ENCODE measurements at regions not wholly inside any gene's neighbourhood (a gene's known extent, or its start where the extent isn't known, plus 50 kb on each side); places are given as distances from the start of the nearest gene placed in this dataset.

DNA sequence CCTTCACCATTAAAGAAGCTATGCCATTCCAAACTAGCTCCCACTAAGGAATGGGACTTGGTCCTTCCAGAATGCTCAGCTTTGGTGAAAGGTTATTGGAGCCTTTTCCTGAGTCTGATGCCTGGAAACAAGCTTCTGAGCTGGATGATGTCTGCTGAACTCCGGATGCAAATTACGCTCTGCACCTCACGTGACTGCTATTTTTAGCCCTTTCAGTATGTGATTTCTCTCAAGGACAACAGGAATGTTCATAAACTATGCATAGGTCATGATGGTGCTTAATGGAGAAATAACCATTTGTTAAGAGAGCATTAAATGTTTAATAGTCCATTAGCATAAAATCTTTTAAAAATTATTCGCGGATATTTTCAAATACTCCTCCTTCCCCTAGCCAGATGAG, 631.4 kb upstream of the KIRREL3 start:
- Histone ChIP-seq H3K4me3 (no peak overlapping the region), H3K9me3 (no peaks in the 10 kb centered on the region), H3K27me3 (replicated peaks; ENCODE audit: insufficient read depth) (no peaks in the 10 kb centered on the region), H3K36me3 (no peaks in the 10 kb centered on the region), H3K4me1 (replicated peaks) (no peaks in the 10 kb centered on the region), H3K27ac (no peak overlapping the region)
- intact Hi-C loops (cut with DNase I): no loop called here
- TF ChIP-seq POLR2A (IDR thresholded peaks at IDR 0.05) (no peak), POLR2AphosphoS5 (IDR thresholded peaks at IDR 0.05) (no peak)
- TF ChIP-seq, protein P1, sequence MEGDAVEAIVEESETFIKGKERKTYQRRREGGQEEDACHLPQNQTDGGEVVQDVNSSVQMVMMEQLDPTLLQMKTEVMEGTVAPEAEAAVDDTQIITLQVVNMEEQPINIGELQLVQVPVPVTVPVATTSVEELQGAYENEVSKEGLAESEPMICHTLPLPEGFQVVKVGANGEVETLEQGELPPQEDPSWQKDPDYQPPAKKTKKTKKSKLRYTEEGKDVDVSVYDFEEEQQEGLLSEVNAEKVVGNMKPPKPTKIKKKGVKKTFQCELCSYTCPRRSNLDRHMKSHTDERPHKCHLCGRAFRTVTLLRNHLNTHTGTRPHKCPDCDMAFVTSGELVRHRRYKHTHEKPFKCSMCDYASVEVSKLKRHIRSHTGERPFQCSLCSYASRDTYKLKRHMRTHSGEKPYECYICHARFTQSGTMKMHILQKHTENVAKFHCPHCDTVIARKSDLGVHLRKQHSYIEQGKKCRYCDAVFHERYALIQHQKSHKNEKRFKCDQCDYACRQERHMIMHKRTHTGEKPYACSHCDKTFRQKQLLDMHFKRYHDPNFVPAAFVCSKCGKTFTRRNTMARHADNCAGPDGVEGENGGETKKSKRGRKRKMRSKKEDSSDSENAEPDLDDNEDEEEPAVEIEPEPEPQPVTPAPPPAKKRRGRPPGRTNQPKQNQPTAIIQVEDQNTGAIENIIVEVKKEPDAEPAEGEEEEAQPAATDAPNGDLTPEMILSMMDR (IDR thresholded peaks at IDR 0.05): no peak
- 89% methylated on average over 5 of the region's 5 CpGs for WGBS
- DNase-seq (ENCODE audit: low spot score): no peak

DNA sequence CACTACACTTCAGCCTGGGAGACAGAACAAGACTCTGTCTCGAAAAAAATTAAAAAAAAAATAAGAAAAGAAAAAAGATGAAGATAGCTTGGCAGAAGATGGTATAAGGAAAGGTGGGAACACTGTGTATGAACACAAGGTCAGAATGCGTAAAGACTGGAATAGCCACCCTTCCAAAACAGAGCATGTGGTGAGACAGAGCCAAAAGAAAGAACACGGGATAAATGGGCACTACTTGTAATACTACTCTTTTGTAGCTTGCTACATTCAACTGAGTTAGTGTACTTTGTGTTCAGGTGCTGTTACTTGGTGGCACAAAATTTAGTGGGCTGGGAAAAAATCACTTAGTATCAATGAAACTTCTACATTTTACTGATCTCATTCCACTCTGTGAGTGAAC, 628.6 kb upstream of the KIRREL3 start:
- no peaks in the 10 kb centered on the region for H3K9me3 ChIP-seq
- H3K27me3 ChIP-seq (replicated peaks; ENCODE audit: insufficient read depth): no peaks in the 10 kb centered on the region
- no peaks in the 10 kb centered on the region for H3K4me1 ChIP-seq (replicated peaks)
- TF ChIP-seq, protein P1 (IDR thresholded peaks at IDR 0.05): no peak
- TF ChIP-seq POLR2AphosphoS5 (IDR thresholded peaks at IDR 0.05) (no peak), POLR2A (IDR thresholded peaks at IDR 0.05) (no peak)
- H3K27ac ChIP-seq: no peak overlapping the region
- no peaks in the 10 kb centered on the region for H3K36me3 ChIP-seq
- H3K4me3 ChIP-seq: no peak overlapping the region
- 70% methylated on average over 3 of the region's 3 CpGs for WGBS
- intact Hi-C loops (cut with DNase I): no loop called here
- DNase-seq (ENCODE audit: low spot score): no peak

DNA sequence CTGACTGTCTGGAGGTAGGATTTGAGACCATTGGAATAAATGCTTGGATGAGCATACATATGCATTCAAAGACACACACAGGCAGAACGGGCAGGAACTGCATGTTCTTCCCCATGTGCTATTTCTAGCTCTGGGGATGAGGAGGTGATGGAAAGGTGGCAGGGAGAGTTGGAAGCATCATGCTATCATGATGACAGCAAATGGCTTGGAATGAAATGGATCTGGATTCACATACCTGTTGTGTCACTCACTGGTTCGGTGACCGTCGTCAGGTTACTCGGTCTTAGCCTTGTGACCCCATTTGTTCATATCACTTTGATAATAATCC, 627.9 kb upstream of the KIRREL3 start:
- no peaks in the 10 kb centered on the region for H3K27me3 ChIP-seq (replicated peaks; ENCODE audit: insufficient read depth)
- no peak for DNase-seq (ENCODE audit: low spot score)
- 68% methylated on average over 5 of the region's 5 CpGs for WGBS
- no peaks in the 10 kb centered on the region for H3K9me3 ChIP-seq
- TF ChIP-seq POLR2A (IDR thresholded peaks at IDR 0.05) (no peak), POLR2AphosphoS5 (IDR thresholded peaks at IDR 0.05) (no peak)
- TF ChIP-seq, protein P1 (IDR thresholded peaks at IDR 0.05): no peak
- H3K27ac ChIP-seq: no peak overlapping the region
- H3K36me3 ChIP-seq: no peaks in the 10 kb centered on the region
- intact Hi-C loops (cut with DNase I): no loop called here
- H3K4me3 ChIP-seq: no peak overlapping the region
- H3K4me1 ChIP-seq (replicated peaks): no peaks in the 10 kb centered on the region

DNA sequence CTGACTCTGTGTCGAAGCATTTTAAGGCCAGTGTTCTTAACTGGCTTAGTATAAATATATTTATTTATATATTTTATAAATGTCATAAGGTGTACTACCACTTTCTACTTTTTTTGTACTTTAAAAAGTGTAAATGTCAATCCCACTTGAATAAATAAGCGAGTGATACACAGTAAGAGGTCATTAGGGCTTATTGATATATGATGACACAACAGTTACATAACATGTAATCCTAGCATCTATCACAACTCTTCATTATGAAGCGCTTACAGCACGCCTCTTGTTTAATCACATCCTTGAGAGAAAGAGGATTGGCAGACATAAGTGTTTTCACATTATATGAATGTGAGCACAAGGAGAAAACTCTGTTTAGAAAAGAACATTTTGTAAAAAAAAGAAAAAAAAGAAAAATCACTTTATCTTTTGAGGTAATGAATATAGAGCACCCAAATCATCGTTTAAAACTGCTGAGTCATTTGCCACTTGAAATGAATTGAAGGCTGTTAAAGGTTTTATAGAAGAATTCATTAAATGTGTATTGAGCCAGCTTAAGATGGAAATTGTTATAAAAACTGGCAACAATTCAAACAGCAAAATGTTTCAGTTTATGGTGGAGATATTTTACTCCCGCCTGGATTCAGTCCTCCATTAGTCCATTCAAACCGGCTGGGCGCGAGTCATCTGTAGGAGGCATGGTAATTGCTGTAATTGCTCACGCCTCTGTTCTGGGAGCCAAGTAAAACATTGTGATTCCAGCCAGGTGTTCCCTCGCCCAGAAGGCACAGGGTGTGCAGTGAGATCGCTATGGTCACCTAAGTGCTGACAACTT, 627.3 kb upstream of the KIRREL3 start:
- Histone ChIP-seq H3K36me3 (no peaks in the 10 kb centered on the region), H3K27me3 (replicated peaks; ENCODE audit: insufficient read depth) (no peaks in the 10 kb centered on the region), H3K27ac (no peak overlapping the region), H3K4me1 (replicated peaks) (no peaks in the 10 kb centered on the region), H3K4me3 (no peak overlapping the region), H3K9me3 (no peaks in the 10 kb centered on the region)
- DNase-seq (ENCODE audit: low spot score): peak; percentile 21
- 34% methylated on average over 12 of the region's 12 CpGs for WGBS
- TF ChIP-seq POLR2AphosphoS5 (IDR thresholded peaks at IDR 0.05) (peak; percentile 53), POLR2A (IDR thresholded peaks at IDR 0.05) (no peak)
- intact Hi-C loops (cut with DNase I): no loop called here

DNA sequence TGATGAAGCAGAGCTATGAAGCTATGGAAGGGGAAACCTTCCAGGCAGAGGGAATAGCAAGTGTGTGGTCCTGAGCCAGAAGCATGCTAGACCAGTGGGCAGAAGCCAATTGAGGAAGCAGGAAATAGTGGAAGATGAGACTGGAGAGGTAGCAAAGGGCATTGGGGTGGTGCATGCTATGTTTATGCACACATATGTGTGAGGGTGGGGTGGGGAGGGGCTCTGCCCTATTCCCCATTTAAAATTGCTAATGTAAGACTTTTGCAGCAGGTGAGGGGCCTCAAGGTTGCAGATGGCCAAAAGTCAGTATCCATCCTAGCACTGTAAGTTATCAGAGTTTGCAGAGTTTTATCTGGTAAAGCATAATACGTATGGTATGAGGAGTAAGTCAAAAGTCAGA, 626.6 kb upstream of the KIRREL3 start:
- no peak for TF ChIP-seq POLR2A (IDR thresholded peaks at IDR 0.05)
- TF ChIP-seq, protein P1 (IDR thresholded peaks at IDR 0.05): no peak
- TF ChIP-seq POLR2AphosphoS5 (IDR thresholded peaks at IDR 0.05): no peak

More for the DNA sequence above, 626.6 kb upstream of the KIRREL3 start:
- DNase-seq (ENCODE audit: low spot score): no peak
- no peaks in the 10 kb centered on the region for H3K4me1 ChIP-seq (replicated peaks)
- 89% methylated on average over 1 of the region's 1 CpG for WGBS
- no peaks in the 10 kb centered on the region for H3K36me3 ChIP-seq
- no peaks in the 10 kb centered on the region for H3K27me3 ChIP-seq (replicated peaks; ENCODE audit: insufficient read depth)
- H3K9me3 ChIP-seq: no peaks in the 10 kb centered on the region
- no peak overlapping the region for H3K27ac ChIP-seq
- intact Hi-C loops (cut with DNase I): no loop called here
- no peak overlapping the region for H3K4me3 ChIP-seq

Data from prostate gland (tissue), 2 donors.